Endodermal cell (in vitro differentiated cells): ENCODE measurements at regions not wholly inside any gene's neighbourhood (a gene's known extent, or its start where the extent isn't known, plus 50 kb on each side); places are given as distances from the start of the nearest gene placed in this dataset.

Experiments
- DNase-seq: peaks from one replicate; pipeline ENCODE4 v3.0.0-alpha.2; 2017
- H3K27ac ChIP-seq: 2 replicates; pipeline ENCODE4 v1.5.1; 2013; ENCODE audit warnings: mild to moderate bottlenecking, low read depth, low read length, moderate library complexity
- H3K27me3 ChIP-seq: 2 replicates; pipeline ENCODE4 v1.6.1; 2013; ENCODE audit warnings: mild to moderate bottlenecking, low read length, moderate library complexity; ENCODE audit not compliant: insufficient read depth, control insufficient read depth, poor library complexity, severe bottlenecking
- H3K36me3 ChIP-seq: 2 replicates; pipeline ENCODE4 v1.7.0; 2013; ENCODE audit warnings: mild to moderate bottlenecking, low read length, moderate library complexity; ENCODE audit not compliant: control insufficient read depth, insufficient read depth
- H3K4me1 ChIP-seq: one replicate; pipeline ENCODE4 v1.7.0; 2013; ENCODE audit warnings: low read length; ENCODE audit not compliant: control insufficient read depth, insufficient read depth
- H3K4me3 ChIP-seq: 2 replicates; pipeline ENCODE4 v1.5.1; 2013; ENCODE audit warnings: mild to moderate bottlenecking, low read length, moderate library complexity
- H3K9ac ChIP-seq: 2 replicates; pipeline ENCODE4 v1.6.1; 2013; ENCODE audit warnings: mild to moderate bottlenecking, low read length, moderate library complexity; ENCODE audit not compliant: poor library complexity, severe bottlenecking; ENCODE audit errors: extremely low read depth
- H3K9me3 ChIP-seq: 2 replicates; pipeline ENCODE4 v1.6.1; 2013; ENCODE audit warnings: mild to moderate bottlenecking, low read length, moderate library complexity; ENCODE audit not compliant: control insufficient read depth
- H3K27ac Mint-ChIP-seq: 2 replicates; pipeline ENCODE4 v1.8.0; 2020; ENCODE audit warnings: mixed read lengths
- H3K27me3 Mint-ChIP-seq: 2 replicates; pipeline ENCODE4 v1.8.0; 2021; ENCODE audit warnings: mild to moderate bottlenecking, mixed read lengths; ENCODE audit not compliant: insufficient read depth
- H3K36me3 Mint-ChIP-seq: 2 replicates; pipeline ENCODE4 v1.8.0; 2020; ENCODE audit warnings: low read depth, mixed read lengths
- H3K4me1 Mint-ChIP-seq: 2 replicates; pipeline ENCODE4 v1.8.0; 2020; ENCODE audit warnings: mixed read lengths
- H3K4me3 Mint-ChIP-seq: 2 replicates; pipeline ENCODE4 v1.8.0; 2020; ENCODE audit warnings: mild to moderate bottlenecking, moderate library complexity, mixed read lengths
- H3K9me3 Mint-ChIP-seq: 2 replicates; pipeline ENCODE4 v1.8.0; 2020; ENCODE audit warnings: mild to moderate bottlenecking, mixed read lengths
- CTCF ChIP-seq: fragments of 200-600 bp; sonication (generic); conservative IDR thresholded peaks from 2 replicates; pipeline ENCODE4 v1.5.0; 2021; ENCODE audit warnings: antibody characterized with exemption, mild to moderate bottlenecking
- WGBS, 2 experiments: methylation state at CpG; one replicate each; pipeline versions ENCODE4 v1.1.5 to v1.1.7; 2013; ENCODE audit warnings: missing lambda C conversion rate in 2 of 2, mixed read lengths in 1 of 2; ENCODE audit not compliant: insufficient coverage in 1 of 2, insufficient read length in 1 of 2; 5-methylcytosine and 5-hydroxymethylcytosine counted together

- Mint-ChIP-seq H3K4me3 (no peak overlapping the region), H3K9me3 (no peaks in the 10 kb centered on the region), H3K4me1 (no peaks in the 10 kb centered on the region), H3K27me3 (no peaks in the 10 kb centered on the region), H3K36me3 (no peaks in the 10 kb centered on the region), H3K27ac (no peak overlapping the region)
- DNase-seq: no peak
- Histone ChIP-seq H3K9ac (no peak overlapping the region), H3K4me1 (no peaks in the 10 kb centered on the region), H3K27ac (no peak overlapping the region), H3K36me3 (no peaks in the 10 kb centered on the region), H3K27me3 (no peaks in the 10 kb centered on the region), H3K4me3 (no peak overlapping the region), H3K9me3 (no peaks in the 10 kb centered on the region)
- 94 to 100% methylated on average over 3 to 5 of the region's 5 CpGs for WGBS, 2 experiments
- TF ChIP-seq CTCF: no peak
Measured at GRCh38 chr4:158313566-158313965, 103.3 kb downstream of the TMEM144 start.

- Mint-ChIP-seq H3K27ac (no peak overlapping the region), H3K9me3 (no peaks in the 10 kb centered on the region), H3K4me1 (no peaks in the 10 kb centered on the region), H3K36me3 (no peaks in the 10 kb centered on the region), H3K27me3 (no peaks in the 10 kb centered on the region), H3K4me3 (no peak overlapping the region)
- no peaks in the 10 kb centered on the region for H3K4me1 ChIP-seq
- no peaks in the 10 kb centered on the region for H3K36me3 ChIP-seq
- H3K9me3 ChIP-seq: no peaks in the 10 kb centered on the region
- no peak overlapping the region for H3K4me3 ChIP-seq
- TF ChIP-seq CTCF: no peak
- H3K9ac ChIP-seq: no peak overlapping the region
- 96 to 100% methylated on average over 2 to 5 of the region's 5 CpGs for WGBS, 2 experiments
- H3K27me3 ChIP-seq: no peaks in the 10 kb centered on the region
- H3K27ac ChIP-seq: no peak overlapping the region
- DNase-seq: no peak
Measured at GRCh38 chr4:158314756-158315487, 104.6 kb downstream of the TMEM144 start.

GRCh38 chr4:158315706-158316105 lies 105.4 kb downstream of the TMEM144 start:
- Mint-ChIP-seq H3K4me1 (no peaks in the 10 kb centered on the region), H3K36me3 (no peaks in the 10 kb centered on the region), H3K27me3 (no peaks in the 10 kb centered on the region), H3K4me3 (no peak overlapping the region), H3K27ac (no peak overlapping the region), H3K9me3 (no peaks in the 10 kb centered on the region)
- no peaks in the 10 kb centered on the region for H3K9me3 ChIP-seq
- H3K9ac ChIP-seq: no peak overlapping the region
- no peak for DNase-seq
- no peaks in the 10 kb centered on the region for H3K4me1 ChIP-seq
- 94% methylated on average over 1 of the region's 2 CpGs; no CpG with 5 or more reads in 1 of the 2 experiments for WGBS, 2 experiments
- no peak overlapping the region for H3K4me3 ChIP-seq
- H3K36me3 ChIP-seq: no peaks in the 10 kb centered on the region
- H3K27me3 ChIP-seq: no peaks in the 10 kb centered on the region
- no peak overlapping the region for H3K27ac ChIP-seq
- TF ChIP-seq CTCF: no peak
